Limb (tissue), 2 donors: ENCODE measurements at regions not wholly inside any gene's neighbourhood (a gene's known extent, or its start where the extent isn't known, plus 50 kb on each side); places are given as distances from the start of the nearest gene placed in this dataset.

Experiments used
- DNase-seq, 2 donors: peaks; one replicate each; pipeline ENCODE4 v3.0.0-alpha.2; 2016; ENCODE audit errors: extremely low spot score in 2 of 2

DNA sequence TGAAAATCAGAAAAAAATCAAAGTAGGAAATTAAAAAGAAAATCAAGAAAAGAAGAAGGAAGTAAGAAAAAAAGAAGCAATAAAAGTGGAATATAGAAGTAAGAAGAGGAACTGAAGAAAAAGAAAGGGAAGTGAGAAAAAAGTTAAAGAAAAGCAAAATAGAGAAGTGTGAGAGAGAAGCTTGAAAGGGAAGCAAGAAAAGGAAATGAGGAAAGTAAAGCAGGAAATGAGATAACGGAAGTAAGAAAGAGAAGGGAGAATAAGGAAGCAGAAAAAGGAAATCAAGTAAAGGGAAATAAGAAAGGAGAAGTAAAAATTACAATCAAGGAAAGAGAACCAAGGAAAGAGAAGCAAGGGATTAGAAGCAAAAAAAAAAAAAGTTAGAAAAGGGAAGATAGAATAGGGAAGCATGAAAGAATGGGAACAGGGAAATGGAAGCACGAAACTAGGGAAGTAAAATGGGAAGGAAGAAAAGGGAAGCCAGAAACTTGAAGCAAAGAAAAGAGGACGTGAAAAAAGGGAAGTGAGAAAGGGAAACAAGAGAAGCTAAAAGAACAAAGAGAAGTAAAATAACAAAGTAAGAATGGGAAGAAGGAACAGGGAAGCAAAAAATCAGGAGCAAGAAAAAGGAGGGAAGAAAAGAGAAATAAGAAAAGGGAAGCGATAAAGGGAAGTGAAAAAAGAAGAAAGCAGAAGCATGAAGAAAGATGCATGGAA, 243.3 kb upstream of the NCKAP5 start:
- no peak for DNase-seq

DNA sequence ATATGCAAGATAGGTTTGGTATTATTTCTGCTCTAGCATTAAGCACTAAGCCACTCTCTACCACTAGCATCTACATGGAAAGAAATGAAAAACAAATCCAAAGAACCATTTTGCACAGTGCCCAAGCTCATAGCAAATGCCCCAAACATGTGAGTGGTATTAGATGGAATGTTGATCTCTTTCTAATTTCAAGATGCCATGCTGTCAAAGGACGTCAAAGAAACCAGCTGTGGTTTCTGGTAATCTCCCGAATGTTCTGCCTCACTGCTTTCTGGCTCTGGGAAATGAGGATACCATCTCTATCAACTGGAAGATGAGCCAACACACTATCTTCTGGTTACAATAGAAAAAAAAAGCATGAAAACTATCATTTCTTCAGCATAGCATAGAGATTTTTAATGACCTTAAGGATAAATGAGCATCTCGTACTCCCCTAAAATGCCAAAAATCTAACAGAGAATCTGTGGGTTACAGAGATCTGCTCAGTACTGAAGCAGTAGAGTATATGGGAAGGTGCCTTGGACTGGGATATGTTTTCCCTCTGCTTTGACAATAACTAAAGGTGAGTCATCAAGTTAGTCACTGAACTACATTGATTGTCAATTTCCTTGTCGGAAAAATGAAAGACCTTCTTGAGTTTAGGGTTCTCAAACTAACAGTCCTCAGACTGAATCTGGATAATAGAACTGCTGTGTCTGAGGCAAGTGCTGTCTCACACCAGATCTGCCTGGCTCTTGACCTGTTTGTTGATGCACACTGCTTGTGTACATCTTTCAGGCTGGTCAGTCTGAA, 244.8 kb upstream of the NCKAP5 start:
- DNase-seq: no peak

DNA sequence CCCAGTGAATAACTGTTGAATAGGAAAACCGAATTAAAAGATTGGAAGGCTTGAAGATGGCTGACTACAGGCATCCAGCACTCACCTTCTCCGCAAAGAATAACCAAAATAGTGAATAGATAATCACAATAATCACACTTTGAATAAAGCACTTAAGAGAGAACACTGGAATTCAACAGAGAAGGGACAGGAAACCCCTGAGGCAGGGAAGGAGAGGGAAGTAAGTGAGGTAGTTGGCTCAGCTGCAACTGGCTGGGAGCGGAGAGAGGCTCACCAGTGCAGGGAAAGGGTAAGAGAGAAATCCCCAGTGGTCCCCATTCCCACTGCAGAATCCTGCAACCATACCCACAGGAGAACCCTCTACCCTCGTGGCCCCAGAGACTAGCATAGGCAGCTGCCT, 246.6 kb upstream of the NCKAP5 start:
- DNase-seq: no peak

DNA sequence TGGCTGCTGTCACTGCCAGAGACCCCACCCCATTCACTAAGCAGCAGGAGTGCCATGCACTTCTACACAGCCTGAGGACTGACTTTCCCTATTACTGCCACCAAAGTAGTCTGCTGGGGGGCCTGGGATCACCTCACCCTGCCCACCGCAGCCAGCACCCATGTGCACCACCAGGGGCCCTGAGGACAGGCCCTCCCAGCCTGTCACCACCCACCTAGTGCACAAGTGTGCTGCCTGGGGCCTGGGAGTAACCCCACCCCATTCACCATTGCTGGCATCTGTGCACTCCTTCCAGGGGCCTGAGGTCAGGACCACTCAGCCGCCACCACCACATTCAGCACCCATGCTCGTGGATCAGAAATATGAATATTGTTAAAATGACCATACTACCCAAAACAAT, 247.8 kb upstream of the NCKAP5 start:
- no peak for DNase-seq

DNA sequence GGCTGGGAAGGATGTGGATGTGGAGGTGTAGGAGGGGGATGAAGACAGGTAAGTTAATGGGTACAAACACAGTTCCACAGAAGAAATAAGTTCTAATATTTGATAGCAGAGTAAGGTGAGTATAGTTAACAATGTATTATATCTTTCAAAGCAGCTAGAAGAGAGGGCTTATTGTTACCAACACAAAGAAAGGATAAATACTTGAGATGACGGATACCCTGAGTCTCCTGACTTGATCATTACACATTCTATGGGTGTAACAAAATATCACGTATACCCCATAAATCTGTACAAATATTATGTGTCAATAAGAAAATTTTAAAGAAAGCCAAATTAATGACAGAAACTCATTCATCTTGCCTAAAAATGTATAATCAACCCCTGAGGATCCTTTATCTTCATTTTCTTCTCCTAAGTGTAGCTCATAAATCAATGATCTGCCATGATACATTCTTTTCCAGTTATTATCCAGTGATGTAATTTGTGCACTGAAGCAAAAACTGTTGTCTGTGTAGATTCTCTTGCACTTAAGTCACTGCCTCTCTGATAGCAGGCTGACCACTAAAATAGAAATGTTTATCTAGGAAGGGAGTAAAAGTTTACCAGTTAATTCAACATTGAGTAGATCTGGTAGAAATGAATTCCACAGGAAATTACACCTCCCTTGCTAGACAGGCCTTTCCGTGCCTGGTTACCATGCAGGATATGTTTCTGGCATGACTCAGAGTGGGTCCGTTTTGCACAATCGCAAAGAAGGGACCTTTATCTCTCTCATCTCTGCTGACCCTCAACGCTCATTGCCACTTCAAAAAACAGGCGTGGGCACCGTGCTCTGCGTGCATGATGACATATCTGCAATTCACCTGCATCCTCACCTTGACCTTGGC, 249.7 kb upstream of the NCKAP5 start:
- peak in 1 of 2 donors; percentile 14 for DNase-seq

DNA sequence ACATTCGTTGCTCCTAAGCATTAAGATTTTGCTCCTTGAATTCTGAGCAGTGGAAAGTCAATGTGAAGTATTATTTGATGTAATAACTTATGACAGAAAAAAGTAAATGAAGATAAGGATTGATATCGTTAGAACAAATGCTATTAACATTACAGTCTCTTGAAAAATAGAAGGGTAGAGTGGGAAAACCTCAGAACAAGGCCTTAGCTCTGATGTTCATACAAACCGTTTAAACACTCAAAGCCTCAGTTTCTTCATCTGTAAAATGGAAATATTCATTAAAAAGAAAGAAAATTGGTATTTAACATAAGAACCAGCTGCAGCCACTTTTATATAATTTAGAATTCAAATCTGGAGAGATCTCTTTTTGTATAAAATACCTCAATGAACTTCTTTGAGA, 250.4 kb upstream of the NCKAP5 start:
- DNase-seq: no peak

DNA sequence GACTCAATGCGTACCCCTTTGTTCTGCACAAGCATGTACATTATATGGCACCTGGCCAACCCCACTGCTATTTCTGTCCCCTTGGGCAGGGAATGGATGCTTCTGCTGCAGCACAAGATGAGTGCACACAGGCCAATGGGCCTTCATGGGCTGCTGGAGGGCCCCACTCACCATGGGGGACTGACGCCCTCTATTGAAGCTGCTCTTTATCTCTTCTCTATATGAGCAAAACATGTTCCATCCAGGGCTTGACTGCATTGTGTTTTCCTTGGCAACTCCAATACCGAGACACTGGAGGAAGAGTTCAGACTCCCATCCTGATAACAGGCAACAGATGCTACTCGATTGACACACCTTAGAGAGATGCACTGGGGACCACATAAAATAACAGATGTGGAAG, 251.6 kb upstream of the NCKAP5 start:
- peak in 1 of 2 donors; percentile 18 for DNase-seq

DNA sequence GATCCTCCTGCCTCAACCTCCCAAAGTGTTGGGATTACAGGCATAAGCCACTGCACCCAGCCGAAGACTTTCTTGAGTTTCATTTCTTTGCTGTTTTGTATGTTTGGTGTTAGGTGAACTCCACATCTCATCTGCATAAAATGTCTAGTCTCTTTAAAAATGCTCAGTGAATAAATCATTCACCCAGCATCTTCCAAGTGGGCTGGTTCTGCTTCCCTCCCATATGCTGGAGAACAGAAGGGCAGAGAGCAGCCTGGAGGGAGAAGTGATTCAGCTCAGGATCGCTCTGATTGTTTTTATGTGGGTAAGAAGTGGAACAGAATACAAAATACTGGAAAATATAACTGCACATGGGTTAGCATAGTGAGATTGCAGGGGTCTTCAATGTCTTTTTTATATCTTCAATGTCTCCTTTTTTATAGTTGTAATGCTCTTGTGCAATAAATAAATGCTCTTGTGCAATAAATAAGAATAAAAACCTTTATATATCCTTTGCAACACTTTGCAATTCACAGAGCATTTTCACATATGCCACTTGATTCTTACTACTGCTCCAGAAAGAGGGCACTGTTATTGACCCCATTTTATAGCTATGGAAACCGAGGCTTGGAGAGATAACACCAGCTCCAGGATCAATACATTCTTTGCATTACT, 253.0 kb upstream of the NCKAP5 start:
- DNase-seq: no peak

DNA sequence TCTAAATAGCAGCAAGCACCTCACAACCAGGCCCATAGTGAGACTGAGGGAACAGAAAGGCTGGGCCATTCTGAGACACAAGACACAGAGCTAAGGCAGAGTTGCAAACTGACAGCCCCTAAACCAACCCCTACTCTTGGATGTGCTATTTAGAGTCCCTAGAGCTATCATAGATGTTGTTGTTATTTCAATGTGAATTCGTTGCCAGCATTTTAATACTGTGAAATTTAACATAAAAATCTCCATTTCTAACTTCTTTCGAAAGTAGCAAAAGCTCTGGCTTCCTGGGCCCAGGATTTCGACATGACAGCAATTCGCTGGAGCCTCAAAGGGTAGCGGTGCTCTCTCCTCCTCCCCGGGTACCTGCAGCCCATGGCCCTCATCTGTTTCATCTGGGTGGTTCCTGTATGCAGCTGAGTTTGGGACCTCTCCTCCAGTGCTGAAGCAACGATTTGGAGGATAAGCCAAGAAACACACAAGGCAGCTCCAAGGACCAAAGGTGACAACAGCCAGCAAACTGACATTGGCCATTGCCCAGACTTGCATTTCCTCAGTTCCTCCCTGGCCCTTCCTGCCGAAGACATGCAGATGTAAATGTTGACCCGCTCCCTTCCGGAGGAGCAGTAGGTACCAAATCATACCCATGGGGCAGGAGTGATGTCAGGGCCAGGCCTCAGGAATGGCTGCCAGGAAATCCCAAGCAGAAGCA, 254.4 kb upstream of the NCKAP5 start:
- no peak for DNase-seq

DNA sequence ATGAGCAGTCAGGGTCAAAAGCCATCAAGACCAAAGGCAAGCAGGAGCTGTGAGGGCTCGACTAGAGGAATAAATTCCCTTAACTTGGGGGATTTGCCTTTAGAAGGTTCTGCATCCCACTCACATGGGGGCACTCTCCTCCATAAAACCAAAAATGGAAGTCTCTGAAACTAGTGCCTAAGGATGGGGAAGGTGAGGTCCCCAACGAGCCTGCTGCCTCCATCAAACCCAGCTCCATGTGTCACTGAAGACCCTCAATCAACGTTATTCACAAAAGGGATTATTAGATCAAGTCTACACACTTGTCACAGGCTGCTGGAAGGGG, 254.9 kb upstream of the NCKAP5 start:
- DNase-seq: no peak

DNA sequence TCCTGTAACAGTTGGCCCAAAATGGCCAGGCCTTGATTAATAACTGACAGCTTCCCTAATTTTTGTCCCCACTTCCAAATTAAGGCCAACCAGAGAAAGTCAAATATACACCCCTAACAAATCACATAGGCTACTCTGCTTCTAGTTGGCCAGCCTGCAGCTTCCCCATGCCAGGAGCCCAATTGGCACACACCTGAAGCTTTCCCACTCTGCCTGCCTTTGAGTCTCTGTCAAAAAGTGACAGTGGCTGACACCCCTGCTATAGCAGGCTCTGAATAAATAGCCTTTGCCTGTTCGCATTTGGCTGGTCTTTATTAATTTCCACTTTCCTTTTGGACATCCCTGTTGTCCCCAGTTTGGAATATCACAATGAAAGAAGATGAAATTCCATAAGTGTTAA, 256.6 kb upstream of the NCKAP5 start:
- no peak for DNase-seq

DNA sequence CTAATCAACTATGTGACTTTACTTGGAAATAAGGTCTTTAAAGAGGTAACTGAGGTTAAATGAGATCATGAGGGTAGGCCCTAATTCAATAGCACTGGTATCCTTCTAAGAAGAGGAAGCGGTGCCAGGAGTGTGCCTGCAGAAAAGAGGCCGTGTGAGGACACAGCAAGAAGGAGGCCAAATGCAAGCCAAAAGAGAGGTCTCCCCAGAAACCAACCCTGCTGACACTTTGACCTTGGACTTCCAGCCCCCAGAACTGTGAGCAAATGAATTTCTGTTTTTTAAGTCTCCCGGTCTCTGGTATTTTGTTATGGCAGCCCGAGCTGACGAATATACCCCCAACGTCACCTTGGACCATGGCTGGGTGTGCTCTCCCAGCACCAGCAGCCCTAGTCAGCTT, 257.5 kb upstream of the NCKAP5 start:
- no peak for DNase-seq

DNA sequence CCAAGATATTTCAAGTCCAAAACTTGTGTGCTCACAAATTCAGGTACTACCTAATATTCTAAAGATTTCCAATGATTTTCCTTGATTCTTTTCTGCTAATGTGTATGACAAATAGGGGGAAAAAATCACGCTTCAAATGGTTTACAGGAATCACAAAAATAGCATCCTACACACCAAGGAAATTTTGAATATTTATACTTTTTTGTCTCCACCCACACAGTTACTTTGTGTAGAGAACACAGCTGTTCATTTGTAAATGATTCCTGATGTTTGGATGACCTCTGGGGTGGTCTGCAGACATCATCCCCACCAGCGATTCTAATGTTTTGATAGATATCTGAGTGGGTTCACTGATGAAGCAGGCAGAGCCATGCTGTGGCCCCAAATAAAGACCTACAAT, 260.6 kb upstream of the NCKAP5 start:
- no peak for DNase-seq

DNA sequence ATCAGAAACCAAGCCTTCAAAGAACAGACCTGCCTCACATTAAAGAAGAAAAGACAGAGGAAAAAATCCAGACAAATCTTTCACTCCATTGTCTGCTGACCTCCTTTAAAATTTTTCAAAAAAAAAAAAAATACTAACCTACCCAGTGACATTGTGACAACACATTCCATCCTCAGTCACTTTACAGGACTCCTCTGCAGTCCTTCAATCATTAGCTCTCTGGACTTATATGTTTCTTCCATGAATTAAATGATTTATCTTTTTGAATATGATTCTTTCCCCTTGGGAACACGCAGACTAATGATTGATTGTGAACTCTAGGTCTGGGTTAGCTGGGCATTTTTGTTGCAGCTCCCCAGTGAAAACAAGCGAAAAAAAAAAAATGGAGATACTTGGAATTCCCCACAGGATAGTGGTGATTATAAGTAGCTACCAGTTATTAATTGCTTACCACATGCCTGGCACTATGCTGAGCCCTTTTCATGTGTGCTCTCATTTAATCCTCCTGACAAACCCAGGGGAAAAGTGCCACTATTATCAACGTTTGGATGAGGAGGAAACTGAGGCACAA, 261.3 kb upstream of the NCKAP5 start:
- DNase-seq: no peak

DNA sequence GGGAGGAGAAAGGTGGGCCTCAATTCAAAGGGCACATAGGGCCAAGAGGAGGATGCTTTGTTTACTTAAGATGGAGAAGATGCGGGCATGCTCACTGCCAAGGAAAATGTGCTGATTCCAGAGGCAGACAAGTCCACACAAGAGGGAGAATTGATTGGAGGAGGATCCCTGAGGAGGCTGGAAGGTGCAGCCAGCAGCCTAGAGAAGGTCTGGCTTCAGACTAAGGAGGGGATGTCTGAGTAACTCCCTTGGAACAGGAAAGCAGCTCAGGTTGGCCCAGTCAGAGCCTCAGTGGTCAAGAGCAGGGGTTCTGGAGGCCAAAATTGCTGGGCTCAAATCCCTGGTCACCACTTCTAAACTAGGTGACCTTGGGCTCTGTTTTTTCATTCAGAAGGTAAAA, 265.5 kb upstream of the NCKAP5 start:
- no peak for DNase-seq

DNA sequence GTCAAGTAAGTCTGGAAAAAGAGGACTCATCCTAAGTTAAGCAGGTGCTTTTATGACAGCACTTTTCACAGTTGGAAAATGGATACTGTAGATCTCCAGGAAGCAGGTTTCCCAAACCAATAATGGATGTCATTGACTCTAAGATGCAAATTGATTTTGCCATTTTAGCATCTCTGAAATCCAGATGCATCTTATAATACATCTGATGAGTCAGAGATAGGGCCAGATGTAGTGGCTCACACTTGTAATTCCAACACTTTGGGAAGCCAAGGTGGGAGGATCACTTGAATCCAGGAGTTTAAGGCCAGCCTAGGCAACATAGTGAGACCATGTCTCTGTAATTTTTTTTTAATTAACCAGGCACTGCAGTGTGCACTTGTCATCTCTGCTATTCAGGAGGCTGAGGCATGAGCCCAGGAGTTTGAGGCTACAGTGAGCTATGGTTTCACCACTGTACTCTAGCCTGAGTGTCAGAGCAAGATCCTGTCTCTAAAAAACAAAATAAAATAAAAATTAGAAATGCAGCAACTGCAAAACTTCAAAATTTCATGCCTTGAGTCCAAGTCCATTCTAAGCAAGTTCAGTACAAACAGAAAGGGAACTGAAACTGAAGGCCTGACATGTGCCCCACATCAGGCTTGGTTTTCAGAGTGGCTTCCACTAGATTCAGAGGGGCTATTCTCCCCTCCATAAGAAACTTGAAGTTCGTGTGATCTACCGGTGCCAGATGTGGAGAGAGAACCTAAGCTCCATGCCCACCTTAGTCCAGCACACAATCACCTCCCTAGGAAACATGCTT, 267.8 kb upstream of the NCKAP5 start:
- no peak for DNase-seq

DNA sequence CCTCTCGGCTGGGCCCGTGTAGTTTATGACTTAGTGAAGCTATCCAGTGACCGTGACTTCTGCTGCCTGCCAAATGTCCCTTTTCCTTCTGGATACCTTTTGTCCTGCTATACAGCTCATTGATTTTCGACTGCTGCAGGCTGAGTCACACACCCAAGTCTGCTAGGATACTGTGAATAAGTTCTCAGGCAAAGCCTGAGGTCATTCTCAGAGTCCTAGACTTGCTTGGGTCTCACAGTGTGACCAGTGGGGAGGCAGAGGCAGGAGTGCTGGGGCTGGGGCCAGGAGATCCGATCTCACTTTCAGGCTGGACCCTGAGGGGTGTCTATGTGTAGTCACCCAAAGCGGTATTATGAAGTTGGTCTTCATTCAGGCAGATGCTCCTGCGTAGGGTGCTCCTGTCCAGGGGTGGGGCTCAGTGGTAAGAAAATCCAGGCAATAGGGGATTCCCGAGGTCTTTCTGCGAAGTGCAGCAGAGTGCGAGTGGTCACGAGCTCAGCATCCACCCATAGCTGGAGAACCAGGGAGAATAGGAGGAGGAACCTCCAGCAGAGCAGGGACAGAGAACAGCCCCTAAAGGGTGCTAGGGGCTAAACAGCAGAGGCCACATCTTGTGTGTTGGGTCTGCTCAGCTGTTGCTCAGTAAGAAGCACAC, 268.6 kb upstream of the NCKAP5 start:
- DNase-seq: no peak

DNA sequence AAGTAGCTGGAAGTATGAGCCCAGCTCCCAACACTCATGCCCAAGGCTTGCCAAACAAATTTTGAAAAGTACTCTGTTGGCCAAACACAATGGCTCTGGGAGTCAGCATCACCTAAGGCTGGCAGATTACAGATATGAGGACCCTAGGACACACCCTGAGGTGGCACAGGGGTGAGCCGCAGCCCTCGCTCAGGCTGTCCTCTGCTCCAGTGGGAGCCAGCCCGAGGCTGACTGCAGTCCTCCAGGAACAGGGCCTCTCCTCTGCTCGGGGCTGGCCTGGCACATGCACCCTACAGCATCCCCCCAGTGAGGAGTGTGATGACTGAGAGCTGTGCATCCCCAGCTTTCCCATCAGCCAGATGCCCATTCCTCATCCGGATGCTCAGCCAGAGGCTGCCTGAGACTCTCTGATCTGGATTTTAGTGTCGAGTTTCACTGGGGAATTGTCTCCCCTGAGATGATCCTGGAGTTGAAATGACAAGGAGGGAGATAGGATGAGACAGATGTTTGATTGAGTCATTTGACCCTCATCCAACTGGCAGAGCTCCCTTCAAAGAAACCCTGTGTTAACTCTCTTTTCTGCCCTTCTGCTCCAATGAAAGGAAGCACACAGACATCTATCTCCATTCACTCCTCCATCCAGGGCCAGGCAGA, 269.3 kb upstream of the NCKAP5 start:
- DNase-seq: no peak
